ENCODE measurements at regions not wholly inside any gene's neighbourhood (a gene's known extent, or its start where the extent isn't known, plus 50 kb on each side); places are given as distances from the start of the nearest gene placed in this dataset.

DNA sequence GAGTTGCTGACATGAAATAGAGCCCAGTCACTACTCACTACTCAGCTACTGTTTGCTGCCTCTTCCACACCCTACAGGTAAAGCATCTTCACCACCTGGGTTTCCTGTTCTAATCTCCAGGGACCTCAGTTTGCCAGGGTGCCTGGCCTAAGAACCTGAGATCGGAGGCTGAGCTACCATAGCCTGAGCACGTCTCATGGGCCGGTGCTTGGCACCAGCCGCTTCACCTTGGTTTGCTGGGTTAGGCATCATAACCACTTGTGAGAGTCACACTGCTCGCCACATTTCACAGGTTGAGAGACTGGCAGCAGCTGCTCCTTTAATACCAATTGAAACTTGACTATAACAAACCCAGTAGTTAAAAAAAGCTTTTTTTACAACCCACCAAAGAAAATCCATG, 75.1 kb downstream of the EMX2 start:
- CTCF ChIA-PET = no interaction called here
- no peak overlapping the region for H3K9ac ChIP-seq (replicated peaks; ENCODE audit: extremely low read depth, insufficient read depth, low read length)
- H3K79me2 ChIP-seq (ENCODE audit: control insufficient read depth, insufficient read depth, low read length) = no peaks in the 10 kb centered on the region
- H3K4me3 ChIP-seq (replicated peaks in 1 of 3; ENCODE audit: insufficient read depth in 1 of 3, low read depth in 1 of 3, low read length in 3 of 3) = no peak overlapping the region
- H3K9me3 ChIP-seq (replicated peaks; ENCODE audit: control insufficient read depth, insufficient read depth, low read length) = no peaks in the 10 kb centered on the region
- H3K4me2 ChIP-seq (ENCODE audit: insufficient read depth, low read length) = no peak overlapping the region
- H3K36me3 ChIP-seq (ENCODE audit: control insufficient read depth in 2 of 2, extremely low read depth in 1 of 2, insufficient read depth in 2 of 2, low read length in 2 of 2) = no peaks in the 10 kb centered on the region
- H3K9me1 ChIP-seq (replicated peaks; ENCODE audit: control insufficient read depth, extremely low read depth, insufficient read depth, low read length) = no peaks in the 10 kb centered on the region
- dilution Hi-C loops (cut with MboI; ENCODE audit: extremely low pct_ligation_motif_present, low sequenced_read_pairs) (no loop called here), intact Hi-C loops (cut with micrococcal nuclease) (no loop called here)
- POLR2A ChIA-PET = no interaction called here
- FAIRE-seq (no peak), DNase-seq (ENCODE audit: low read depth, low spot score) (no peak)
- no TSS peak for BruUV-seq (replicated peaks)
- no peaks in the 10 kb centered on the region for H4K20me1 ChIP-seq (replicated peaks; ENCODE audit: control insufficient read depth, extremely low read depth, insufficient read depth, low read length)
- H3K27ac ChIP-seq (ENCODE audit: insufficient read depth, low read depth, low read length) = no peak overlapping the region
- H2AFZ ChIP-seq (ENCODE audit: low read depth, low read length) = no peak overlapping the region
- TF ChIP-seq MYC (IDR thresholded peaks at IDR 0.05; ENCODE audit: low read depth, low read length) (no peak), GATA2 (IDR thresholded peaks at IDR 0.05; ENCODE audit: insufficient read depth, insufficient read length, low read depth, low read length) (no peak), JUN (IDR thresholded peaks at IDR 0.05; ENCODE audit: borderline replicate concordance, insufficient read depth, insufficient read length, low read depth) (no peak), POLR2AphosphoS5 (IDR thresholded peaks at IDR 0.05; ENCODE audit: insufficient read depth, low read depth, low read length) (no peak), POLR2A (IDR thresholded peaks at IDR 0.05; ENCODE audit: low read depth, low read length) (no peak), FOS (IDR thresholded peaks at IDR 0.05; ENCODE audit: borderline replicate concordance, insufficient read depth, low read length) (no peak), EZH2 (IDR thresholded peaks at IDR 0.05; ENCODE audit: borderline replicate concordance, low read depth, low read length, severe bottlenecking) (no peak)
- TF ChIP-seq, protein P1, sequence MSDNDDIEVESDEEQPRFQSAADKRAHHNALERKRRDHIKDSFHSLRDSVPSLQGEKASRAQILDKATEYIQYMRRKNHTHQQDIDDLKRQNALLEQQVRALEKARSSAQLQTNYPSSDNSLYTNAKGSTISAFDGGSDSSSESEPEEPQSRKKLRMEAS (IDR thresholded peaks at IDR 0.05; ENCODE audit: insufficient read depth, insufficient read length) = no peak
- TF ChIP-seq, protein P2, sequence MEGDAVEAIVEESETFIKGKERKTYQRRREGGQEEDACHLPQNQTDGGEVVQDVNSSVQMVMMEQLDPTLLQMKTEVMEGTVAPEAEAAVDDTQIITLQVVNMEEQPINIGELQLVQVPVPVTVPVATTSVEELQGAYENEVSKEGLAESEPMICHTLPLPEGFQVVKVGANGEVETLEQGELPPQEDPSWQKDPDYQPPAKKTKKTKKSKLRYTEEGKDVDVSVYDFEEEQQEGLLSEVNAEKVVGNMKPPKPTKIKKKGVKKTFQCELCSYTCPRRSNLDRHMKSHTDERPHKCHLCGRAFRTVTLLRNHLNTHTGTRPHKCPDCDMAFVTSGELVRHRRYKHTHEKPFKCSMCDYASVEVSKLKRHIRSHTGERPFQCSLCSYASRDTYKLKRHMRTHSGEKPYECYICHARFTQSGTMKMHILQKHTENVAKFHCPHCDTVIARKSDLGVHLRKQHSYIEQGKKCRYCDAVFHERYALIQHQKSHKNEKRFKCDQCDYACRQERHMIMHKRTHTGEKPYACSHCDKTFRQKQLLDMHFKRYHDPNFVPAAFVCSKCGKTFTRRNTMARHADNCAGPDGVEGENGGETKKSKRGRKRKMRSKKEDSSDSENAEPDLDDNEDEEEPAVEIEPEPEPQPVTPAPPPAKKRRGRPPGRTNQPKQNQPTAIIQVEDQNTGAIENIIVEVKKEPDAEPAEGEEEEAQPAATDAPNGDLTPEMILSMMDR (IDR thresholded peaks at IDR 0.05; ENCODE audit: extremely low read depth in 1 of 2, insufficient read depth in 1 of 2, low read depth in 1 of 2, low read length in 2 of 2) = no peak
- H3K4me1 ChIP-seq (ENCODE audit: control insufficient read depth, extremely low read depth, insufficient read depth, low read length) = no peaks in the 10 kb centered on the region
- H3K27me3 ChIP-seq (ENCODE audit: control insufficient read depth in 2 of 2, insufficient read depth in 2 of 2, low read length in 2 of 2) = no peaks in the 10 kb centered on the region

All from endothelial cell of umbilical vein (primary cell).